ENCODE measurements at regions not wholly inside any gene's neighbourhood (a gene's known extent, or its start where the extent isn't known, plus 50 kb on each side); places are given as distances from the start of the nearest gene placed in this dataset.
"Not testable (repeated sequence)": the region's sequence is repeated elsewhere in the genome, so short reads cannot be mapped to it uniquely, and the experiment has no call there.

DNA sequence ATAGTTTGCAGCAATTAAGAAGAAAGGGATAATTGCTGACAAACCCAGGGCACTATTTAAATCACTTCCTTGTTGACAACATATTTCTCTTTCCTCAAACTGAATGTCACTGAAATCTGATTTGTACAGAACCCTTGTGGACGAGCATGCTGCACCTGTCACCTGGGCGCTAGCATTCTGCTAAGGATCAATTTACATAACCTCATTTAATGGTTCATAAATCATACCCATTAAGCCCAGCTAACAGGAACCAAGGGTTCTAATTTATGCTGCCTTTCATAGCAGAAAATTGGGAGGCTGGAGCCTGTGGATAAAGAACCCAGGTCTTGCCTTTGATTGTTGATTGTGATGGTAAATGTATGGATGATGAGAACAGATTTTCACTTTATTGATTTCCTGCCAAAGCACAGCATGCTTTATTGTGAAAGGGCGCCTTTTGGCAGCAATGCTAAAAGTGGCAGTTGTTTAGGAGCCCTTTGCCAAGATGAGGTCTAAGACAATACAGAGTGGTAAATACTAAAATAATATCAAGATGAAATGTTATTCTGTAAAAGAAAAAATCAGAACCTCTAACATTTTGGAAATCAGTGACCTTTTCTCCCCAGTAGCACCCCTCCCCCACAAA lies 95.4 kb downstream of the NKX2-1 start:
- no peak for DNase-seq (ENCODE audit: low read depth)
- H3K4me3 ChIP-seq (ENCODE audit: control insufficient read depth, low read depth, low read length): no peak overlapping the region
- TF ChIP-seq, protein P1, sequence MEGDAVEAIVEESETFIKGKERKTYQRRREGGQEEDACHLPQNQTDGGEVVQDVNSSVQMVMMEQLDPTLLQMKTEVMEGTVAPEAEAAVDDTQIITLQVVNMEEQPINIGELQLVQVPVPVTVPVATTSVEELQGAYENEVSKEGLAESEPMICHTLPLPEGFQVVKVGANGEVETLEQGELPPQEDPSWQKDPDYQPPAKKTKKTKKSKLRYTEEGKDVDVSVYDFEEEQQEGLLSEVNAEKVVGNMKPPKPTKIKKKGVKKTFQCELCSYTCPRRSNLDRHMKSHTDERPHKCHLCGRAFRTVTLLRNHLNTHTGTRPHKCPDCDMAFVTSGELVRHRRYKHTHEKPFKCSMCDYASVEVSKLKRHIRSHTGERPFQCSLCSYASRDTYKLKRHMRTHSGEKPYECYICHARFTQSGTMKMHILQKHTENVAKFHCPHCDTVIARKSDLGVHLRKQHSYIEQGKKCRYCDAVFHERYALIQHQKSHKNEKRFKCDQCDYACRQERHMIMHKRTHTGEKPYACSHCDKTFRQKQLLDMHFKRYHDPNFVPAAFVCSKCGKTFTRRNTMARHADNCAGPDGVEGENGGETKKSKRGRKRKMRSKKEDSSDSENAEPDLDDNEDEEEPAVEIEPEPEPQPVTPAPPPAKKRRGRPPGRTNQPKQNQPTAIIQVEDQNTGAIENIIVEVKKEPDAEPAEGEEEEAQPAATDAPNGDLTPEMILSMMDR (IDR thresholded peaks at IDR 0.05; ENCODE audit: control insufficient read depth, insufficient read depth, low read depth, low read length, missing control alignments): no peak

DNA sequence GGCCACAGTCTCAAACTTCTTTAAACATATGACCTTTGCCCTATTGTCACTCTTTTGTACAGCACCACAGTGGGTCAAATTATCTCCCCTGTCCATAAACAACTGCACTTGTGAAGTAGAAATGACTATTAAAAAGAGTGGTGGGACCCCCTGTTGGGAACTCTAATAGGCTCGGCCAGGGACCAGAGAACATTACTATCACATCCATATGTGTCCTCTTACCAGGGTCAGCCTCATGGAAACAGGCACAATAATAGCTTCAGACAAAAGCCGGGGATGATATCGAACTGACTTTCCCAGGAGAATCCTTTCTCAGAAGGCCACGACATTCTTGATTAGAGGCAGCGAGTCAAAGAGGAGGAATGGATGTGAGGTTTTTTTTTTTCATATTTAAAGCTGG lies 96.6 kb downstream of the NKX2-1 start:
- TF ChIP-seq, protein P1 (IDR thresholded peaks at IDR 0.05; ENCODE audit: control insufficient read depth, insufficient read depth, low read depth, low read length, missing control alignments): no peak

GRCh38 chr14:36420149-36420687 lies 99.8 kb upstream of the MBIP start:
- no peak for DNase-seq (ENCODE audit: low read depth)
- TF ChIP-seq, protein P1 (IDR thresholded peaks at IDR 0.05; ENCODE audit: control insufficient read depth, insufficient read depth, low read depth, low read length, missing control alignments): no peak
- H3K4me3 ChIP-seq (ENCODE audit: control insufficient read depth, low read depth, low read length): no peak overlapping the region

More for the DNA sequence above, 96.6 kb downstream of the NKX2-1 start:
- no peak overlapping the region for H3K4me3 ChIP-seq (ENCODE audit: control insufficient read depth, low read depth, low read length)
- DNase-seq (ENCODE audit: low read depth): no peak

GRCh38 chr14:36418937-36419336 lies 98.5 kb upstream of the MBIP start:
- DNase-seq (ENCODE audit: low read depth): no peak
- TF ChIP-seq, protein P1 (IDR thresholded peaks at IDR 0.05; ENCODE audit: control insufficient read depth, insufficient read depth, low read depth, low read length, missing control alignments): no peak
- no peak overlapping the region for H3K4me3 ChIP-seq (ENCODE audit: control insufficient read depth, low read depth, low read length)

GRCh38 chr14:36411951-36412350 lies 91.5 kb upstream of the MBIP start:
- H3K4me3 ChIP-seq (ENCODE audit: control insufficient read depth, low read depth, low read length); DNase-seq (ENCODE audit: low read depth): not testable (repeated sequence)

GRCh38 chr14:36408388-36408787 lies 88.0 kb upstream of the MBIP start:
- no peak overlapping the region for H3K4me3 ChIP-seq (ENCODE audit: control insufficient read depth, low read depth, low read length)
- DNase-seq (ENCODE audit: low read depth): no peak
- TF ChIP-seq, protein P1 (IDR thresholded peaks at IDR 0.05; ENCODE audit: control insufficient read depth, insufficient read depth, low read depth, low read length, missing control alignments): no peak

- H3K4me3 ChIP-seq (ENCODE audit: control insufficient read depth, low read depth, low read length): no peak overlapping the region
- DNase-seq (ENCODE audit: low read depth): no peak
- TF ChIP-seq, protein P1 (IDR thresholded peaks at IDR 0.05; ENCODE audit: control insufficient read depth, insufficient read depth, low read depth, low read length, missing control alignments): no peak
Measured at GRCh38 chr14:36405589-36406274, 85.3 kb upstream of the MBIP start.
